GM19452 (cell line): ENCODE measurements at regions not wholly inside any gene's neighbourhood (a gene's known extent, or its start where the extent isn't known, plus 50 kb on each side); places are given as distances from the start of the nearest gene placed in this dataset.
A peak's percentile ranks its signal among the peaks of the same experiment; 100 is the strongest.

ENCODE experiments used
- ATAC-seq: cut with Tn5 transposase; IDR thresholded peaks from one replicate; pipeline ENCODE4 v1.9.1; 2021; ENCODE audit not compliant: unreplicated experiment

- no peak for ATAC-seq
Observed at GRCh38 chr11:109153836-109154235, 268.2 kb upstream of the C11orf87 start.

- ATAC-seq, result peak; percentile 91
Observed at GRCh38 chr11:109155291-109155690, 266.7 kb upstream of the C11orf87 start.

GRCh38 chr11:109165035-109165434 is 257.0 kb upstream of the C11orf87 start:
- no peak for ATAC-seq

- ATAC-seq, result no peak
Observed at GRCh38 chr11:109166441-109166840, 255.5 kb upstream of the C11orf87 start.

GRCh38 chr11:109173504-109173903 is 248.5 kb upstream of the C11orf87 start:
- ATAC-seq, result no peak

- ATAC-seq, result no peak
Observed at GRCh38 chr11:109184376-109184775, 237.6 kb upstream of the C11orf87 start.

- ATAC-seq, result no peak
Observed at GRCh38 chr11:109192864-109193263, 229.1 kb upstream of the C11orf87 start.

- ATAC-seq, result no peak
Observed at GRCh38 chr11:109193880-109194279, 228.1 kb upstream of the C11orf87 start.

- no peak for ATAC-seq
Observed at GRCh38 chr11:109196016-109196415, 226.0 kb upstream of the C11orf87 start.

- ATAC-seq, result no peak
Observed at GRCh38 chr11:109197656-109198055, 224.3 kb upstream of the C11orf87 start.

- ATAC-seq, result no peak
Observed at GRCh38 chr11:109203176-109203575, 218.8 kb upstream of the C11orf87 start.

- no peak for ATAC-seq
Observed at GRCh38 chr11:109205312-109205711, 216.7 kb upstream of the C11orf87 start.

- ATAC-seq, result no peak
Observed at GRCh38 chr11:109208121-109208520, 213.9 kb upstream of the C11orf87 start.

GRCh38 chr11:109209572-109209971 is 212.4 kb upstream of the C11orf87 start:
- ATAC-seq, result no peak

- no peak for ATAC-seq
Observed at GRCh38 chr11:109221190-109221589, 200.8 kb upstream of the C11orf87 start.

- no peak for ATAC-seq
Observed at GRCh38 chr11:109222761-109223160, 199.2 kb upstream of the C11orf87 start.

- ATAC-seq, result no peak
Observed at GRCh38 chr11:109223451-109223850, 198.5 kb upstream of the C11orf87 start.

GRCh38 chr11:109229682-109230081 is 192.3 kb upstream of the C11orf87 start:
- no peak for ATAC-seq

- ATAC-seq, result no peak
Observed at GRCh38 chr11:109236188-109236587, 185.8 kb upstream of the C11orf87 start.

- ATAC-seq, result no peak
Observed at GRCh38 chr11:109236696-109237095, 185.3 kb upstream of the C11orf87 start.

- no peak for ATAC-seq
Observed at GRCh38 chr11:109237636-109238035, 184.4 kb upstream of the C11orf87 start.

GRCh38 chr11:109241988-109242536 is 179.9 kb upstream of the C11orf87 start:
- no peak for ATAC-seq

- ATAC-seq, result no peak
Observed at GRCh38 chr11:109247071-109247470, 174.9 kb upstream of the C11orf87 start.
